HCT116 (cell line): ENCODE measurements at regions not wholly inside any gene's neighbourhood (a gene's known extent, or its start where the extent isn't known, plus 50 kb on each side); places are given as distances from the start of the nearest gene placed in this dataset.

ENCODE experiments used
- ATF3 ChIP-seq: IDR thresholded peaks from 2 replicates; pipeline ENCODE4 v1.6.1; 2012
- CTCF ChIP-seq, 3 experiments: fragments of 200-600 bp in 1 of 3; sonication (generic) in 1 of 3; IDR thresholded peaks in 2 of 3; conservative IDR thresholded peaks in 1 of 3; 2 replicates each; pipeline ENCODE4 v1.5.1; 2012 to 2017; ENCODE audit warnings: low read depth in 2 of 3, low read length in 2 of 3, antibody characterized with exemption in 1 of 3, borderline replicate concordance in 1 of 3, control low read depth in 1 of 3, mild to moderate bottlenecking in 1 of 3, mixed read lengths in 1 of 3, mixed run types in 1 of 3, moderate library complexity in 1 of 3; ENCODE audit not compliant: insufficient read depth in 1 of 3
- EGR1 ChIP-seq: IDR thresholded peaks from 2 replicates; pipeline ENCODE4 v1.6.1; 2012; ENCODE audit warnings: low read depth
- EZH2 ChIP-seq: fragments of 200-600 bp; sonication (generic); IDR thresholded peaks from 2 replicates; pipeline ENCODE4 v1.6.1; 2017; ENCODE audit warnings: antibody characterized with exemption, mixed run types
- MAX ChIP-seq: IDR thresholded peaks from 2 replicates; pipeline ENCODE4 v1.6.1; 2012
- POLR2A ChIP-seq: IDR thresholded peaks from 2 replicates; pipeline ENCODE4 v1.7.0; 2011; ENCODE audit warnings: borderline replicate concordance; ENCODE audit not compliant: insufficient read depth, insufficient read length; ENCODE audit errors: extremely low read depth
- POLR2AphosphoS5 ChIP-seq: IDR thresholded peaks from 2 replicates; pipeline ENCODE4 v1.6.1; 2011; ENCODE audit warnings: mild to moderate bottlenecking, low read depth, low read length, moderate library complexity
- RAD21 ChIP-seq: IDR thresholded peaks from 2 replicates; pipeline ENCODE4 v1.6.1; 2012; ENCODE audit warnings: low read depth, mild to moderate bottlenecking
- REST ChIP-seq: IDR thresholded peaks from 2 replicates; pipeline ENCODE4 v1.6.1; 2012; ENCODE audit warnings: low read depth
- SP1 ChIP-seq: IDR thresholded peaks from 2 replicates; pipeline ENCODE4 v1.6.1; 2012; ENCODE audit warnings: low read depth
- SRF ChIP-seq: IDR thresholded peaks from 2 replicates; pipeline ENCODE4 v1.6.1; 2012; ENCODE audit warnings: low read depth
- YY1 ChIP-seq: IDR thresholded peaks from 2 replicates; pipeline ENCODE4 v1.6.1; 2011; ENCODE audit warnings: low read length, low read depth, moderate library complexity, mild to moderate bottlenecking; ENCODE audit not compliant: insufficient replicate concordance; ENCODE audit errors: extremely low read depth
- ZBTB33 ChIP-seq: IDR thresholded peaks from 2 replicates; pipeline ENCODE4 v1.6.1; 2011; ENCODE audit warnings: mild to moderate bottlenecking, low read length, moderate library complexity; ENCODE audit not compliant: insufficient replicate concordance; ENCODE audit errors: extremely low read depth

- TF ChIP-seq CTCF (IDR thresholded peaks at IDR 0.05 in 2 of 3, conservative IDR thresholded peaks at IDR 0.05 in 1 of 3; ENCODE audit: borderline replicate concordance in 1 of 3, insufficient read depth in 1 of 3, low read depth in 2 of 3, low read length in 2 of 3) (no peak), ZBTB33 (no peak), YY1 (no peak), EZH2 (no peak), POLR2A (no peak), MAX (no peak), POLR2AphosphoS5 (no peak), ATF3 (no peak), RAD21 (no peak), REST (no peak), SRF (no peak), SP1 (no peak), EGR1 (no peak)
Measured at GRCh38 chr3:40605960-40606359, 81.2 kb downstream of the ZNF621 start.
